AML-193 (cell line): ENCODE measurements at regions not wholly inside any gene's neighbourhood (a gene's known extent, or its start where the extent isn't known, plus 50 kb on each side); places are given as distances from the start of the nearest gene placed in this dataset.
"Not testable (repeated sequence)": the region's sequence is repeated elsewhere in the genome, so short reads cannot be mapped to it uniquely, and the experiment has no call there.

Source experiments
- DNase-seq, 2 experiments: peaks; one replicate each; lab custom pipeline; 2025; lab: John Stamatoyannopoulos, UW

DNA sequence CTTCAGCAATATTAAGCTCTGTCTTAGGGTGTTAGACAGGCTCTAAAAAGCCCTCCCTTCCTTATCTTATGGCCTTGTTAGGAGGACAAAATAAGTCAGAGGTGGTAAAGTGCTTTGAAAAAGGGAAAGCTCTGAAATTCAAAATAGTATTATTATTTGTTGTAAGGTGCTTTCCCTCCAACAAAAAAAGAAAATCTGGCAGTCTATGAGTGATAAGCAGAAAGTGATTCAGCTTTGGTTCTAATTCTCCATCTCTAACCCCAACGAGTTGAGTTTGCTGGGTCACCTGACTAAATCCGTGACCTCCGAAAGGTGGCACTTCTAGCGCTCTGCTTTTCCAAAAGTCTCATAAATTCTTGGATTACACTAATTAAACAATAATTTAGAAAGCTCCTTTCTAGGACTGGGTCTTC lies 305.1 kb downstream of the BCL2L11 start:
- DNase-seq = not testable (repeated sequence)

DNA sequence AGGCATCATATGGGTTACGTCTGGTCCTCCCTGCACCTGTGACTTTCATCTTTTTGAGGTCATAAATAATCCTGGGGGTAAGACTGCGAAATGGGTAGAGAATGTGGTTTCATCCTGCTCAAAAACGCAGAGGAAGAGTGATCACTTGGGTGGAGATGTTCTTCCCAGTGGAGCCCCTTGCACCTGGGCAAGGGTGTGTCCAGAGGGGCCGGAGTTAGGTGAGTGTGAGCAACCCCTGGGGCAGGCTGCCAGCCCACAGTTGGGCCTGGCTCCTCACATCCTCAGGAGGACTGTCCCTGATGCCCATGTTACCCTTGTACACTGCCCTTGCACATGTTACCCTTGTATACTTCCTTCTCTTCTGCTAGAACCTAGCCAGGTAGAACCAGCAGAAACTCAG lies 306.6 kb downstream of the BCL2L11 start:
- DNase-seq = not testable (repeated sequence)

DNA sequence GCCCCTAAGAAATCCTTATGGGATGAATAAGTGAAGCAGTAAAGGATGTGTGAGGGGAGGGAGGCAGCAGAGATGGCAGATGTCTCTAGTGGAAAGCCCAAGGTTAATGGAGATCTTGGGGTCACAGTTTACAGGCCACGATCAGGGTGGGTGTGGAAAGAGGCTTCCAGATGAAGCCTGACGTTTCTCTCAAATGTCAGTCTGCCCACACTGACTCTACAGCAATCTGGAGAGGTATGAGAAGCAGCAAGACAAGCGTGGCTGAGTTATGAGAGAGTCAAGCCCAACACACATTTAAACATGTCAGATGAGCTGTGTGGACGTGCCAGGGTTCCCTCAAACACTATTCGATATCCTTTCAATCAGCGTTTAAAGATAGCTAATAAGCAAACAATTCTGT lies 308.2 kb downstream of the BCL2L11 start:
- DNase-seq = not testable (repeated sequence)

DNA sequence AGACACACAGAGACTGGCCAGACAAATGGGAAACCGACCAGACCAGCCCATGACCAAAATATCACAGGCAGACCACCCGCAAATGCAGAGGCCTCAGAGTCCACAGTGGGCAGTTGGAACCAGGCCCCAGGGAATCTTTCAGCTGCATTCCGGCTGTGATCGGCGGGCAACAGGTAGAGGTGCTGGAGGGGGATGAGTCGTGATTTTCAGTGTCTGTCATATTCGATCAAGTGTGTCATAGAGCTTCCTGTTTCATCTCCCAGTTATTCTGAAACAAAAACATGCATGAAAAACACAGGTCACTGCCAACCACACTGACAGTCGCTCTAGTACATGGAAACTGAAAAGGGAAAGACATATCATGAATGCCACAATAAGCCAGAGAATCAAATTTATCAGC lies 308.6 kb downstream of the BCL2L11 start:
- DNase-seq = not testable (repeated sequence)

DNA sequence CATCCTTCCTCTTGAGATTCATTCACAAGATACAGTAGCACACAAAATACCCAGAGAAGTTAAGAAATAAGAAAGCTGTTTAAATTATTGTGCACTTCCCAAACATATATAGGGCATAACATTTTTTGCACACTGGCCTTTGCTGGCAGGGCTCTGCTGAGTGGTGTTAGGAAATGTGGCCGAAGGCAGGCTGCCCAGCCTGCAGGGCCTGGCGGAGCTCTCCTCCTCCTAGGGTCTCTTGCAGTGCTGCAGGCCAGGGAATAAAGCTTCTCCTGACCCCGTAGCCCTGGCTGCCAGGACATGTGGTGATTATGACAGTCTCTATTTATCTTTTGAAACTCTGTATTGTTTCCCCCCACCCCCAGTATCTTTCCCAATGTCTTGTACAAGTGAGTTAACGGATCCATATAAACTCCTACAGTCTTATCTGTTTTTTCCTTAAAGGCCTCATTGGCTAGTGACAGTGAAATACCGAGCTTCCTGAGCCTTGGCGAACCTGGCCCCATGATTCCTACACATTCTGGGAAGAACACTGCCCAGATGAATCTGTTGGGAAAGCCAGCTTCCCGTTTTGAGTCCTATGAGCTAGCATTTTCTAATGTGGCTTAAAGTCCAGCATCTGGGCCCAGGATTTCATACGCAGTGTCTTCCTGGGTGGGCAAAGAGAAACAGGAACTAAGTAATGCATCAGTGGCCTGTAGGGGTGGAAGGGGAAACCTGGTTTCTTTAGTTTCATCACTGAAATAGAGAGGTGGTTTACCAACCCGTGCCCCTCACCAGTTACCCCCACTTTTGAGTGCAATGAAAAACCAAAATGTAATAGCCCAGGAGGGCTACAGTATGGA lies 310.3 kb downstream of the BCL2L11 start:
- not testable (repeated sequence) for DNase-seq

DNA sequence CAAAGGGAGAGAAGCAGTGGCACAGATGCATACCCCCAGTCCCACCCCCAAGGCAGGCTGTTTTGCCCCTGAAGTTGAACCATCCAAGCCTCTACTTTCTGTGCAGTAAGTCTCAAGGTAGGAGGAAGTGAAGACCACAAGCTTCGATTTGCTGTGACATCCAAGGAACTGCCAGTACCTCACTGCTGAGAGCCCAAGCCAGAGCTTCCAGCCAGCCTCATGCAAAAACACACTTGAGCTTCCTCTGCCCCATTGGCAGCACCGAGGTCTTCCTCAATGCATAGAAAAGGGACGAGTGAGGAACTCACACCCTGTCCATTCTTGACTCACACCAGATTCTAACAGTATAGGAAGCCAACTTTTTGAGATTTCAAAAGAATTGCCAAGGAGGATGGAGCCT lies 311.7 kb downstream of the BCL2L11 start:
- DNase-seq = not testable (repeated sequence)

DNA sequence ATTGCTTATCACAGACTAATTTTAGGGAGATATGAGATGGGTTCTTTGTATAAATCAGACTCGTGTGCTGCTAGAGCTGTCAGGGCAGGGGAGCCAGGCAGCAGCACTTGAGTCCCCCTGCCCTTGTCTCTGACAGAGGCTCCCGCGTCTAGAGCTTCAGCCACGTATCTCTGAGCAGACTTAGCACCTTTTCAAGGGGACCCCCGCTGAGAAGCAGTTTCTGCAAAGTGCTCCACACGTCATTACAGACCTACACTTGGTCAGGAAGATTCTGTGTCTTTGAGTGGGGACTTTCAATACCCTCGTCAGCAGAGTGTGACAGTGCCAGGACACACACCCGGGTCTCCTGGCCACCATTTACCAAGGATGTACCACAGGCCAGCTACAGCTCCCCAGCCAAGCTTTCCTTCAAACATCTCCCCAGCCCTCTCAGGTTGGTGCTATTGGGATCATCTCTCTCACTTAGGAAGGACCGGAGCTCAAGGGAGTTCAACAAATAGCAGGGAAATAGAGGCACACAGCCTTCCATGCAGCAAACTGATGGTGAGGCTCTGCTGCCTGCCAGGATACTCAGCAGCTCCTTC lies 312.3 kb downstream of the BCL2L11 start:
- not testable (repeated sequence) for DNase-seq

DNA sequence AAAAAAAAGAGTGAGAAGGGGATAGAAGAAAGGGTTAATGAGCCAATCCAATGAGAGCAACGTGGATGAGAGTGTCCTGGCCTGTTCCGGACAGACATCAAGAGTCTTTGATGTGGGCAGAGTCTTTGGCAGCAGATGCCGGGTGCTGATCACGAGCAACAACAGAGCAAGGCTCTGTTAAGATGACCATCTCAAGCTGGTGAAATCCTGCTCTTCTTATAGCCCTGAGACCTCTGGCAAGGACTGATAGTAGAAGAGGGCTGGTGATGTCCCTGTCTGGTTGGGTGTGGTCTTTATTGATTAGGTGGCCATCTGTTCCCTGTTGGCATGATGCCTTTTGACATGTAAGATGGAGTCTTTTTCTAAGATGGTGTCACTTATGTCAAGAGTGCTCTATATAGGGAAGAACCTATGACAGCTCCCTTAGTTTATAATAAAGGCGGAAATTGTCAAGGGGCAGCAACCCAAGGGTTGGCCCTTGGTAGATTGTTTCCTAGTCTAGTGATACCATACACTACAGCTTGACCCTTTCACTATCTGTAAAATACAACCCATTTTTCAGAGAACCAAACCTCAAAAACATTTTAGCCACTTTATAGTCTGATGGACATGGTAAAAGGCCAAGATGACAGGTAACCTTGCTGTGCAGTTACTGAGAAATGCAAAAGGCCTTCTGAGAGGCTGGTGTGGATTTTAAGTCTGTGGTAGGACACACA lies 313.3 kb downstream of the BCL2L11 start:
- not testable (repeated sequence) for DNase-seq

DNA sequence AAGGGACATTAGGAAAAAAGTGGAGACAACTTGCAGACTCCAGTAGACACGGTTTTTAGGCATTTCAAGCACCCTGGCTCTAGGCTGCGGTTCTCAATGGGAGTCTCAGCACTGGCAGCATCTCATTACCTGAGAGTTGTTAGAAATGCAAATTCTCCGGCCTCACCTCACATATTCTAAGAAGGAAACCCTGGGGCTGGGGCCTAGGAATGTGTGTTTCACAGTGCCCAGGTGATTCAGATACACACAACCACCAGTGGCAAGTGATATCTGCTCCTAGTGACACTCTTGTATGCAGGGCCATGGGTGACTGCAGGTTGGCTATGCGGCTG lies 313.9 kb downstream of the BCL2L11 start:
- DNase-seq = not testable (repeated sequence)

DNA sequence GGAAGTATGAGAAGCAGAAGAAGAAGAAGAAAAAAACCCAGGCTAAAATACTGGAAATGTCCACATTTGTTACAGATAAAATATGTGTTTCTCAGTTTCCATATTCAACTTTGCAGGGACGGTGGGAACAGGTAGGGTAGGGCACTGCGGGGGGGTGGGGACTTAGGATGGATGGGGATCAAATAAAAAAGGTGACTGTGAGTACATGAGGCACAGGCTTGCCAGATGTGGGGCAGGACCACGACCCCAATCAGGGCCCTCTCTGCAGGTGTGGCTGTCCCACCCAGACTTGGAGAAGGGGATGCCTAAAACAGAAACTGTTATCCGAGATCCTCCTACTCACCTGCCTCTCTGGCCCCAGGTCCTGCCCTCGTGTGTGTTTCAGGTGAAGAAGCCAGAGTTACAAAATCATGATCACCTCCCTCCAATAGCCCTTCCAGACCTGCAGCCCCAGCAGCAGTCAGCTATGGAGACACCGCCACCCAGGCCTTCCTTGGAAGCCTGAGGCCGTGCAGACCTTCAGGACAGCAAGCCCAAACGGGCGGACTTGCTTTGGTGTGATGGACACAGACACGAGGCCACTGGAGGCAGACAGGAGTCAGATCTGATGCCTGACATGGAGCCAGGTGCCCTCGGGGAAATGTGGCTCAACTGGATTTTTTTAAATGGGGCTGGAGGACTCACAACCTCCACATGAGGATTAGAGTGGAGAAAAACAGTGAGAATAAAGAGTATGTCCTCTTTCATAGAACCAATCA lies 315.0 kb downstream of the BCL2L11 start:
- not testable (repeated sequence) for DNase-seq

DNA sequence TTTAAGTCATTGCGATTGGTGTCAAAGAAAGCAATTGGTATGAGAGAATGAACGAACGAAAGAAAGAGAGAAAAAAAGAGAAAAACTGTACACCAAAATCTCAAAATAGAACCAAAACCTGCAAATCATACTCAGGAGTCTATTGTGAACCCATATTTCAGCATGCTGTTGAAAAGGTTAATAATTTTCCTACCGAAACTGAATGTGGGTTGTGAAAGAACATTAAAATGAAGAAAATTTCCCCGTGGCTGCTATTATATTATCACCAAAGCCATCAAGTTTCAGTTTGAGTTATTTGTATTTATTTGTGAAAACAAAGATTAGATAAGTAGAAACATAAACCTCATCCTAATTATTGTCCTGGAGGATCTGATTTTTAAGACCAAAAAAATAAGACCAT lies 315.7 kb downstream of the BCL2L11 start:
- not testable (repeated sequence) for DNase-seq

DNA sequence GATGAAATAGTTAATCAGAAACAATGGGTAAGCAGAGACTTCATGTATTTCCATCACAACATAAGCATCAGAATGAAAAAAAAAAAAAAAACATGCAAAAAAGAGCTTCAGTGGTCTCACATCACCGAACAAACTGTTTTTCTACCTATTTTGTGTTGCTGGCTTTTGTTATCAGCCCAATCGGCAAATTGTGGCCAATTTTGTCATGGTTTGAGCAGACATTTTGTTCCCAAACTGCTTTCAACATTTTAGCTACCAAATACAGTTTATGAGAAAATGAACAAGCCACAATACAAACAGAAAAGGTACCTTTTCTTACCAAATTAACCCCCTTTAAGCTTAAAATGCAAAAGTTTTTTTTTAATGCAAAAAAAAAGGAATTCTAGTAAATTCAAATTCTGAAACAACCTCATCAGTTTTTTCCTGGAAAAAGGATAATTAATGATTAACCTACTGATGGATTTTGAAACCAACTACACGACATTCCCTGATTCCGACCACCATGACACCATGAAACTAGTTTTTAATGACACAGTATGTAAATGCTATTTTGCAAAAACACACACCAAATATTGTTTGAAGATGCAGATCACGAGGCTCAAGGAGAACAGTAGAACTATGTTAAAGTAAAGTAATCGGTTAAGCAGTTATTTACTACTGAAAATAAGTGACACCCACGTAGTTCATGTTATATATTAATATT lies 316.7 kb downstream of the BCL2L11 start:
- DNase-seq = not testable (repeated sequence)

DNA sequence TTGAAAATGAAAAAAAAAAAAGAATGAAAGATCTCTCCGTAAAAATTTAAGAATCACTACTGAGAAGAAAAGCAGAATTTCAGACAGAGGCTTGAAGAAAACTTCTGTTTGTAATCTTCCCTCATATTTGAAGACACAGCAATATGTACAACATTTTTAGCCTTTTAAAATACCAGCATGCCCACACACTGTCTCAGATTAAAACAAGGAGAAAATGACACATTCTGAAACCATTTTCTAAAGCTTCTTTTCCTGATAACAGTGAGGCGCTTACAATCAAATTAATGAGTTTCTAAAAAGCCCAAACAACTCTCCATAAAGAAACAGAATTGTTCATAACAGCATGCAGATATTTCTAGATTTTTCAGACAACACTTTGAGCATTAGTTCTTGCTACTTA lies 317.4 kb downstream of the BCL2L11 start:
- DNase-seq = not testable (repeated sequence)

DNA sequence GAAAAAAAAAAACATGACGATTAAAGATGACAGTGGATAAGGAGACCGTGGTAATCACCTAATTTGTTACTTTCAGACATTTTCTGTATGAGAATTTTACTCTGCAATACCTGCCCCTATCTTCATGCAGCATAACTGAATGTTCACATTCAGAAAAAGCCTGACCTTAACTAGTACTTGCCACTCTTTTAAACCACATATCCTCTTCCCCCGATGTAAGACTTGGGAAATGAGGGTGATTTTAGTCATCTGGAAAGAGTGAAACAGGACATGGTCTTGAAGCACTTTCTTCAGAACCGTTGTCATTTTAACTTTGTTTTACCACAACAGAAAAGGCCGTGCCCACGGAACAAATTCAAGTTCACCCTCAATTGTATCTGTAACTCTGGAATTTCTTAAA lies 318.5 kb downstream of the BCL2L11 start:
- DNase-seq = not testable (repeated sequence)

DNA sequence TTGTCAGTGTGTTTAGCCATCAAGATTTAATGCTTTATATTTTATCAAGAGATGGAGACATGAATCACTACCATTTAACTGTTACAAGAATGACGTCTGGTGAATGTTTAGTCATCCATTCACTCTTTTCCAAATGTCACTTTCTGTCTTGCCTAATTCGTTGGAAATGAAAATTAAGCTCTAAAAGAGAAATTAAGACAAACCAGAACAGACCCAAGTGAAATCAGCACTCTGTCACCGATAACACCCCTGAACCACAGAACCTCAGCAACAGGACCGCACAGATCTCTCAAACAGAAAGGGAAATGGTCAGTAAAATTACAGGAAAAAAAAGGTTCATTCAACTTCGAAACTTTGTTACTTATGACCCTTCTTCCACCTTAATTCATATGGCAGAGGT lies 320.9 kb downstream of the BCL2L11 start:
- not testable (repeated sequence) for DNase-seq

DNA sequence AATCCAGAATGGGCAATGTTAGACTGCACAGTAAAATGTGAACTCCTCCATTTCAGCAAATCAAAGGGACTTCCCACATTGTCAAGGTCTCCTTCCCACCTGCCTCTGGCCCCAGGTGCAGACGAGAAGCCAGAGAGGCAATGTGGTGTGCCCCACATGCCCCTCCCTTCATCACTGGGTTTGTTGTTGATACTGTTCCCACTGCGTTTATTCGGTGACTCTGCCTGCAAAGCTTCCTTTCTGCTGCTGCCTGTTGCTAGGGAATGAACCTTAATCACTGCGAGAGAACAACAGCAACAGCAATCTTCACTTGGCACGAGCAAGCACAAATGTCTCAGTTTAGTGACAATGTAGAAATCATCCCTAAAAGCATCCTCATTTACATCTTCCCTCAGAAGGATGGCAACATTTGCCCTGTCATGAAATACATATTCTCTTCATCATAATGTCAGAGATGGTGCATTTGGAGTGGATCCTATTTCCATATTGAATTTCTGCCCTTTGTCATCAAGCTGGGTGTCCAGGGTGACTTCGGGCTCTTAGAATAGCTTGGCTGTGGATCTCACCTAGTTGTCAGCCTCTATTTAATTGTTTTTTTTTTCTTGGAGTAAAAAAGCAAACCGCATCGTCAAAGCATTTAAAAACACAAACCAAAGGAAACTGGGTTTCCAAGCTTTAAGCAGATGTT lies 322.2 kb downstream of the BCL2L11 start:
- DNase-seq = not testable (repeated sequence)

DNA sequence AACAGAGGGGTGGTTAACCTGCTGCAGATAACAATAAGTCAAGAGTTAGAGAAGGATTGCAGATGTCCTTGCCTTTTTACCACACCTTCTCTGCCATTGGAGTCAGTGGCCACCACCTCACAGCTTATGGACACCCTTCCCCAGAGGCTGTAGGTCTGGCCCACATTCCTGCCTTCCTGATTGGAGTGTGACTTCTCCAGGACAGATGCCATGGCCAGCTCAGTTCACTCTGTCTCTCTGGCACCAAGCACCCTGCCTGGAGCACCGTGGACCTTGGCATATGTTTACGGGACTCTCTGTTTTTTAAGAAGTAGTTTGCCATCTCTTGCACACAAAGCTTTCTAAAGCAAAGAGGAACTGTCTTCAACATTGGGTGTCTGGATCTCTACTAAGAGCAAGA lies 323.8 kb downstream of the BCL2L11 start:
- DNase-seq = not testable (repeated sequence)

DNA sequence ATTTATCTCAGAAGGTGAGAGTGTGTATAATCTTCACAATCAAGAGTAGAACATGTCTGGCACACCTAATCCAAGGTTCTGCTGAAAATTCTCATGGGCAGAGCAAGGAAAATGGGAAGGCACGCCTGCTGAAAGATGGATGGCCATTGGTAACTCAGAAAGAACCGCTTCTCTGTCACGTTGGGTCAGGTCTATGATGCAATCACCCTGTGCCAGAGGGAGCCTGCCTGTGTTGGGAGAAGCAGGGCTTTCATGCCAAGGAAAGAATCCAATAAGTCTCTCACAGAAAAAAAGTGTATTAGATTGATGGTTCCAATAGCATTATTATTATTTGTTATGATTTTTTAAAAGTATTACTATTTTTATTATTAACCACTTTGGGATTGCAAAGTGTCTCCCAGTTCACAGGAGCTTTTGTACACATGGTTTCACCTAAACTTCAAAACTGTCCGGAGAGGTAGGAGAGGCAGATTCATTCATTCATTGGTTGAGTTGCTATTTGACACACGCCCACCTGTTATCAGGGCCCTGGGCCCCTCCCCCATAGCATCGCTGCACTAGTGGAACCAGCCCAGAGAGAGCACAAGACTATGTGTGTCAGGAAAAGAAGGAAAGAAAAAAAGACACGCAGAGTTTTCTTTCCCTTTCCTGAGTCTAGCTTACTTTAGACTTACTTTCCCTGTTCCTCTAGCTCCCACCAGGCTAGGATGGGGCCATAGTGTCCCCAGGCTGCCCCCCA lies 324.6 kb downstream of the BCL2L11 start:
- DNase-seq = not testable (repeated sequence)

DNA sequence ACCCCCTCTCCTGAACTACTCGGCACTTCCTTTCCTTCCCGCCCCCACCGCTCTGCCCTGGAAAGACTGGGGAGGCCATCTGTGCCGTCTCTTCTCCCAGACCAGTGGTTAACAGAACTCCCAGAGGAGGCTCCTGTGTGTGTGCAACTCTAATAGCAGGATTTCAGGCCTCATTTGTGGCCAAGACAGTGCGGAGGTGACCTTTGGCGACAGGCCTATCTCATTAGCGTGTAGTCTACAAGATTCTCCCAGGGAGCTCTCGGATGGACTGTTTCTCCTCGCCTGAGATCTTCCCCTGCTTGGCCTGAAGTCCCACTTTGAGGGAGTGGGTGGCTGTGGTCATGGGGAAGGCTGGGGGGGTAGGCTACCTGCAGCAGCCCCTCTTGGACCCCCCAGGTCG lies 325.2 kb downstream of the BCL2L11 start:
- not testable (repeated sequence) for DNase-seq

DNA sequence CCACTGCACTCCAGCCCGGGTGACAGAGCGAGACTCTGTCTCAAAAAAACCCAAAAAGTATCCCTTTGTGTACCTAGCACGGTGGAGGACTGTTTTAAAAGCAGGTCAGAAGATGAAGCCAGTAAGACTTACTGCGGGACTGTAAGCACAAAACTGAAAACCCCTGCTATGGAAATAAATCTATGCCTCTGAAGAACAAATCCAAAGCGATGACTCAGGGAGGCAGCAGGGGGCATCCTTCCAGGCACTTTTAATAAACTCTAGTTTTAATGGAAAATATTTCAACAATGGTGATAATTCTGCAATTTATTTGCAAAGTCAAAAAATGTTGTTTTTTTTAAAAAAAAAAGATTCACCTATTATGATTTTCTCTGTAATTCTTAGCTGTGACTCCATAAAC lies 326.8 kb downstream of the BCL2L11 start:
- DNase-seq = not testable (repeated sequence)
